ENCODE measurements at regions not wholly inside any gene's neighbourhood (a gene's known extent, or its start where the extent isn't known, plus 50 kb on each side); places are given as distances from the start of the nearest gene placed in this dataset.
"Not testable (repeated sequence)": the region's sequence is repeated elsewhere in the genome, so short reads cannot be mapped to it uniquely, and the experiment has no call there.

DNA sequence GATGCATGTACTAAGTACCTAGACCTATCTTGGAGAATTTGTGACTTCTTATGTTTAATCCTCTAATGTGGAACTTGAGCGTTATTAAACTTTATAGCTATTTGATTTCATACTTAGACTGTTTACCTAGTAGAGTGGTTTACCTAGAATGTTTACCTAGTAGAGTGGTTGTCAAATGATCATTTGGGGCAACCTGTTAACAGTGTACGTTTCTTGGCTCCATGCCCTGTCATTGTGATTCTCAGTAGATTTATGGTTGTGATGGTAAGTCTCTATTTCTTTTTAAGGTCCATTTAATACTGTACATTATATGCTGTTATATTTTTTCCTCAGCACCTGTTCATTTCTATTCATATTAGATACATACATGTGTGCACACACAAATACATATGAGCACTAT, 233.0 kb upstream of the MAD2L1 start:
- no peak for DNase-seq (ENCODE audit: low spot score)

GRCh38 chr4:120293341-120293740, 226.7 kb upstream of the MAD2L1 start:
- no peak for DNase-seq (ENCODE audit: low spot score)

- no peak for DNase-seq (ENCODE audit: low spot score)
Observed at GRCh38 chr4:120291541-120291940, 224.9 kb upstream of the MAD2L1 start.

DNA sequence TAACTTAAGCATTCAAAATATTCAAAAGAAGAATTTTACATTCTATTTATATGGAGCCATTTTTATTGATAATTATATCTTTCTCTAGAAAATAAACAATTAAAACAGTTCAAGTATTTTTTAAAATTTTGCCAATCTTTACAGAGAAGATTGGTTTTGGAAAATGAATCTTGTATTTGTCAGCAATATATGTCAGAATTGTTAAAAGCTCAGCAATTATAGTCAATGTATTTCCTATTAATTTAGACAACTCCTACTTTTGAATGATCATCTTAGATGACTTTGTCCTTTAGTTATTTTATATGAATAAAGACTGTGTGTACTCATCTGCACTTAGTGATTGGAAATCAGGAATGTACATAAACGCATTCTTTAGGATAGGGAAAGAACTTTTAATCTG, 223.9 kb upstream of the MAD2L1 start:
- no peak for DNase-seq (ENCODE audit: low spot score)

DNA sequence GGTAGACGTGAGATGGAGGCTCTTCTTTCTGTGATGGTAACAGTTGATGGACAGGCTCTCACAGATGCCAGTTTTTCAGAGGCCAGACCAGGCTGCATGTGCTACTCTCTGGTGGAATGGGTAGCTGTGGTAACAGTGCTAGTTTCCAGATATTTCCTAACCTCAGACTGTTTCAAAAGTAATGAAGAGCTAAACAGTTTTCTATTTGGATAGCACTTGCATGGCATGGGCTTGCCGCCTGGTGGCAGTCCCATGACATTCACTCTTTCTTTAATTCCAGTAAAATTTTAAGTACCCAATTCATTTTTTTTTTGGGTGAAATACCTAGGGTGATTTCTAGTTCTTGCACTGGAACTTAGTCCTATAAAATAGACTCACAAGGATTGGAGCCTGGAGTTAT, 220.2 kb upstream of the MAD2L1 start:
- DNase-seq (ENCODE audit: low spot score): no peak

DNA sequence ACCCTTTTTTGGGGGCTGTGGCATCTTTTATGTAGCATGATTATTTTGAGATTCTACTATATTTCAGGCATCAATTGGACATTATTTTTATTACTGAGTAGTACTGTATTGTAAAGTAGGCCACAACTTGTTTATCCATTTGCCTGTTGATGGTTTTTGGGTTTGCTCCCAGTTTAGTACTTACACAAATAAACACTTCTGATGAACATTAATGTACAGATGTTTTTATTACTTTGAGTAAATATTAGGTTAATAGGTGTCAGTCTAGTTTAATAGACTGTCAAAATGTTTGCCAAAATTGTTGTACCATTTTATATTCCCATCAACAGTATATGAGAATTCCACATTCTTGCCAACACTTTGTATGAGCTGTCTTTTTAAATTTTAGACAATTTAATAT, 214.9 kb upstream of the MAD2L1 start:
- no peak for DNase-seq (ENCODE audit: low spot score)

DNA sequence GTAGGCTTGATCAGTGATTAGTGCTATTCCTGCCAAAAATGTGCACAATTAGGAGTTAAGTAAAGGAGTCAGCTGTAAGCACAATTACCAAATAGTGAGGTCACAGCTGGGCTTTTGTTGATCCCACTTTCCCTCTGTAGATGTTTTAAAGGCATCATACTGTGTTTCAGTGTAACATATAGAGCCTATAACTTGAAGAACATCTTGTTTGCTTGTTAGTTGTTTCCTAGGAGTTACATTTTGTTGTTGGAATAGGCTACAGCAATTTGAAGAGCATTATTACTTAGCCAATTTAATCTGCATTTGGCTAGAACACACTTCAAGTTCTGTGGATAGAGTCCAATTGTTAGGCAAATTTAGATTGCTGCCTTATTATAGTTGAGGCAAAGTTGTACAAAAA, 210.7 kb upstream of the MAD2L1 start:
- DNase-seq (ENCODE audit: low spot score): no peak

GRCh38 chr4:120266602-120267001, 200.0 kb upstream of the MAD2L1 start:
- DNase-seq (ENCODE audit: low spot score): no peak

DNA sequence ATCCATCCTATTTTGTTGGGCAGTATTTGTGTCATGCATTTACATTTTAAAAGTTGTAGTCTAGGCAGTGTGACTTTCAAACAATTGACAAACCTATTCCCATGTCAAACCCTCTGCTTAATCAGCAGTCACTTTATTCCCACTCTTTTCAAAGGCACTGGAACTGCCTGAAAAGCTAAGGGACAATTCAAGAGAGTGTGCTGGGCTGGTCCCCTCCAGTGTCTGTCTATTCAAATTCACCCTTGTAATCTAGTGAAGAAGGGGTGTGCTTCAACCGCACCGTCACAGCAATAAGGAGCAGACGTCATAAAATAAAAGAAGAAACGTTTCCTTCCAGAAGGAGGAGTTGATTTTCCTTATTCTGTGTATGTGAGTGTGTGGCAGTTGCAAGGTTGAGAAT, 197.0 kb upstream of the MAD2L1 start:
- DNase-seq (ENCODE audit: low spot score): no peak

DNA sequence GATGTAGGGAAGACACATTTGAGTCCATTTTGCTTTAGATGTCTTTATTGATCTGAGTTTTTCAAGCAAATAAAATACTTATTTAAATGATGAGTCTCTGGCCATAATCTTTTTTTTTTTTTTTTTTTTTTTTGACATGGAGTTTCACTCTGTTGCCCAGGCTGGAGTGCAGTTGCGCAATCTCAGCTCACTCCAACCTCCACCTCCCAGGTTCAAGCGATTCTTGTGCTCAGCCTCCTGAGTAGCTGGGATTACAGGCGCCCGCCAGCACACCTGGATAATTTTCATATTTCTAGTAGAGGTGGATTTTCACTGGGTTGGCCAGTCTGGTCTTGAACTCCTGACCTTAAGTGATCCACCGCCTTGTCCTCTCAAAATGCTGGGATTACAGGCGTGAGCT, 194.5 kb upstream of the MAD2L1 start:
- DNase-seq (ENCODE audit: low spot score): no peak

- not testable (repeated sequence) for DNase-seq (ENCODE audit: low spot score)
Observed at GRCh38 chr4:120256112-120256775, 189.6 kb upstream of the MAD2L1 start.

GRCh38 chr4:120238277-120238973, 171.8 kb upstream of the MAD2L1 start:
- no peak for DNase-seq (ENCODE audit: low spot score)

- no peak for DNase-seq (ENCODE audit: low spot score)
Observed at GRCh38 chr4:120236873-120237272, 170.2 kb upstream of the MAD2L1 start.

- DNase-seq (ENCODE audit: low spot score): no peak
Observed at GRCh38 chr4:120232050-120232449, 165.4 kb upstream of the MAD2L1 start.

DNA sequence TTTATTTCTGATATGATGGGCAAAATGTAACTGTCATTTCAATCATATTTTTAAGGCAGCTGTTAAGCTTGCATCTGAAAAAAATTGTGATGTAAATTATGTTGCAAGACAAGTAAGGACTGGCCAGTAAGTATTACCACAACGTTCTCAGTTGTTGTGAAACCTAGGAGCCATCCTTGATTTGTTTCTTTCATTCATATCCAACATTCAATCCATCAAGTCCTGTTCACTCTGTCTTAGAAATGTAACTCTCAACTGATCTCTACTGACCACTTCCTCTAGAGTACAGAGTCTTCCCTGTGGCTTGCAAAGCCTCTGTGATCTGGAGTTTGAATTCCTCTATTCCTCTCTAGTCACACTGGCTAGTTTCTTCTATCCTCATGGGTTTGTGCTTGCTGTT, 161.4 kb upstream of the MAD2L1 start:
- no peak for DNase-seq (ENCODE audit: low spot score)

DNA sequence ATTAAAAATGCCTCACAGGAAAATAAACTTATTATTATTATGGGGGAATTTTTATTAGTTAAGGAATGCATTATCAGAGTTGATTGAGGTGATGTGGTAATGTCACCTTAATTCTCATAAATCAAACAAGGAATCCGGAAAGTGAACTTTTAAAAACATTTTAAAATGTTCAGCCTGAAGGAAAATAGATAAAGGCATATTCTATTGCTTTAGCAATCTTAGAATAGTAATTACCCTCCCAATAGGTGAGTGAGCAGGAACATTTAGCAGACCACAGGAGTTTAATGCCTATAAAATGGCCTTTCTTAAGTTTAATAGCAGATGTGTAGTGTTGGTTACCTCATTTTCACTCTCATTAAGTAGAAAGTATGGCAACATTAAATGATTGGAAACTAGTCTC, 160.9 kb upstream of the MAD2L1 start:
- DNase-seq (ENCODE audit: low spot score): no peak

GRCh38 chr4:120225527-120225926, 158.9 kb upstream of the MAD2L1 start:
- no peak for DNase-seq (ENCODE audit: low spot score)

DNA sequence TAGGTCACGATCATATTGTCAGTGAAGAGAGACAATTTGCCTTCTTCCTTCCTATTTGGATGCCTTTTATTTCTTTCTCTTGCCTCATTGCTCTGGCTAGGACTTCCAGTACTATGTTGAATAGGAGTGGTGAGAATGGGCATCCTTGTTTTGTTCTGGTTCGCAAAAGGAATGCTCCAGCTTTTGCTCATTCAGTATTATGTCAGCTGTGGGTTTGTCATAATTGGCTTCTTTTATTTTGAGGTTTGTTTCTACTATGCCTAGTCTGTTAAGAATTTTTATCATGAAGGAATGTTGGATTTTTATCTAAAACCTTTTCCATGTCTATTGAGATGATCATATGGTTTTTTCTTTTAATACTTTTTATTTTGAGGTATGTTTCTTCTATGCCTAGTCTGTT, 152.3 kb upstream of the MAD2L1 start:
- no peak for DNase-seq (ENCODE audit: low spot score)

- no peak for DNase-seq (ENCODE audit: low spot score)
Observed at GRCh38 chr4:120215350-120215749, 148.7 kb upstream of the MAD2L1 start.

GRCh38 chr4:120211408-120212015, 144.9 kb upstream of the MAD2L1 start:
- DNase-seq (ENCODE audit: low spot score): no peak

DNA sequence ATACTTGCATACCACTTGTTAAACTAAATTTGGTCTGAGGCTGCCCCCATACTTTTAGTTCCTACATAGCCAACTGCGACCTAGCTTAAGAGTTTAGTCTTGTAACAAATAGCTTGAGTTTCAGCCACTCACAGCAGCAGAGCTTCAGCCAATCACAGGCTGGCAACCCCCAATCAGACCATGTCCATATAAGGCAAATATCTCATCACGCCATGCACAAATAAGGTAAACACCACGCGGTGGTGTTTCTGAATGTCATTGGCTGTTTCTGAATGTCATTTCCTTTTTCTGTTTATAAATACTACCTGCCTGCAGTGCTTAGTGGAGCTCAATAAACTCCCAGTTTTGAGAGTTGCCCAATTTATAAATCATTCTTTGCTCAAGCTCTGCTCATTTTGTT, 143.1 kb upstream of the MAD2L1 start:
- no peak for DNase-seq (ENCODE audit: low spot score)

GRCh38 chr4:120207021-120207420, 140.4 kb upstream of the MAD2L1 start:
- peak; percentile 85 for DNase-seq (ENCODE audit: low spot score)

DNA sequence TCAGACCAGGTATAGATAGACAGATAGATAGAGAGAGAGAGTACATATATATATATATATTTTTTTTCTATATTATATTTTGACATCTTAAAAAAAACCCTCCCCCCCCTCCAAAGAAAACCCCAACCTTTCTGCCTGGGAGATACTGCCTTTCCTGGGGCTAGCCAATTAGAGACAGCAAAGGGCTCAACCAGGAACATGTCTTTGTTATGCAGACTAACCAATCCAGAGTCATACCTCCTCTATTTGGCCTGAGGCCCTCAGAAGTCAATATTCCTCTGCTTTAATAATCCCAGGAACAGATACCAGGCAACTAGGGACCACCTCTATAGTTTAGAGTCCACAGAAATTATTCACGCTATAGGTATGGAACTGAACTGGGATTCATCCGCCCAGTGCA, 135.6 kb upstream of the MAD2L1 start:
- no peak for DNase-seq (ENCODE audit: low spot score)

Measured in COLO829 (cell line).